ENCODE measurements at regions not wholly inside any gene's neighbourhood (a gene's known extent, or its start where the extent isn't known, plus 50 kb on each side); places are given as distances from the start of the nearest gene placed in this dataset.

GRCh38 chr4:36394352-36394903, 113.0 kb downstream of the DTHD1 start:
- Histone ChIP-seq H4K91ac (ENCODE audit: low read depth, low read length, poor library complexity) (no peak overlapping the region), H2BK12ac (ENCODE audit: low read length) (no peak overlapping the region), H3K36me3 (replicated peaks in 1 of 2; ENCODE audit: control insufficient read depth in 2 of 2, insufficient read depth in 2 of 2, low read length in 2 of 2) (no peaks in the 10 kb centered on the region), H2BK120ac (ENCODE audit: low read depth, low read length) (no peak overlapping the region), H3K4me3 (ENCODE audit: low read length in 2 of 2) (no peak overlapping the region), H2BK15ac (ENCODE audit: low read length) (no peak overlapping the region), H3K4me1 (ENCODE audit: control insufficient read depth in 2 of 2, insufficient read depth in 1 of 2, low read depth in 1 of 2, low read length in 2 of 2) (no peaks in the 10 kb centered on the region), H3K9ac (ENCODE audit: low read depth, low read length, poor library complexity) (no peak overlapping the region), H2BK5ac (ENCODE audit: low read length) (no peak overlapping the region), H2AFZ (ENCODE audit: low read length) (no peak overlapping the region), H3K23ac (ENCODE audit: low read depth, low read length, poor library complexity) (no peak overlapping the region), H4K8ac (ENCODE audit: low read depth, low read length) (no peak overlapping the region), H3K4ac (ENCODE audit: low read length) (no peak overlapping the region), H3K9me3 (replicated peaks in 1 of 2; ENCODE audit: control insufficient read depth in 2 of 2, insufficient read depth in 1 of 2, low read depth in 1 of 2, low read length in 2 of 2) (no peaks in the 10 kb centered on the region), H3K79me1 (ENCODE audit: low read depth, low read length) (no peaks in the 10 kb centered on the region), H2AK5ac (ENCODE audit: low read depth, low read length) (no peak overlapping the region), H3K18ac (ENCODE audit: low read length) (no peak overlapping the region), H3K27me3 (ENCODE audit: control insufficient read depth in 3 of 3, insufficient read depth in 3 of 3, low read depth in 1 of 3, low read length in 3 of 3) (no peaks in the 10 kb centered on the region), H3K27ac (replicated peaks; ENCODE audit: low read length) (no peak overlapping the region), H3K4me2 (ENCODE audit: insufficient read depth, low read length, poor library complexity, severe bottlenecking) (no peak overlapping the region), H3K14ac (ENCODE audit: low read length) (no peak overlapping the region)
- no CpG with 5 or more reads among the region's 5 CpGs for WGBS, 2 donors (ENCODE audit: extremely low coverage in 2 of 2, insufficient read length in 2 of 2, insufficient replicate concordance in 1 of 2)
- DNase-seq (ENCODE audit: low spot score) = no peak

GRCh38 chr4:36399762-36400353, 118.4 kb downstream of the DTHD1 start:
- H3K4me2 ChIP-seq (ENCODE audit: insufficient read depth, low read length, poor library complexity, severe bottlenecking) = no peak overlapping the region

DNA sequence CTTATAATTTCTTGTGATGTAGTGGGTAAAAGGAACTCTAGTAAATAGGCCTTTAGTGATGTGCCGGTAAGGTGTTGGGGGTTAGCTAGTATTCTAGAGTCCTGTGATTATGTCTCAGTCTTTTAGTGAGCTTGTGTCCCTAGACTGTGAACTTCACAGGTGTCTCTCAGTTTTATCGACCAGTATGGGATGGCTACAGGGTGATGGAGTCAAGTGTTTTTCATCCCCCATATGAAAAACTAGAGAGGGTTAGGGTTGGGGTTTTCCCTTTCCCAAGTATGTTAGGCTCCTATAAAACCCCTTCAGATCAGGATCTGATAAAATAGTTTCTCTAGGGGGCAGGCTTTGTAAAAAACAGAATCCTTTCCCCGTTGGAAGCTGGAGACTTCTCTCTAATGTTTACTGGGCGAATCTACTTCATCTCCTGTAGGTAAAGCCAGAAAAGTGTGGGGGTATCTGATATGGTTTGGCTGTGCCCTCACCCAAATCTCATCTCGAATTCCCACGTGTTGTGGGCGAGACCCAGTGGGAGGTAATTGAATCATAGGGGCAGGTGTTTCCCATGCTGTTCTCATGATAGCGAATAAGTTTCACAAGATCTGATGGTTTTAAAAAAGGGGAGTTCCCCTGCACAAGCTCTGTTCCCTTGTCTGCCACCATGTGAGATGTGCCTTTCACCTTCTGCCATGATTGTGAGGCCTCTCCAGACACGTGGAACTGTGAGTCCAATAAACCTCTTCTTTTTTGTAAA, 120.8 kb downstream of the DTHD1 start:
- Histone ChIP-seq H2AK5ac (ENCODE audit: low read depth, low read length) (no peak overlapping the region), H2BK12ac (ENCODE audit: low read length) (no peak overlapping the region), H2AFZ (ENCODE audit: low read length) (no peak overlapping the region), H3K4me3 (ENCODE audit: low read length in 2 of 2) (no peak overlapping the region), H2BK5ac (ENCODE audit: low read length) (no peak overlapping the region), H3K18ac (ENCODE audit: low read length) (no peak overlapping the region), H3K79me1 (ENCODE audit: low read depth, low read length) (no peaks in the 10 kb centered on the region), H2BK15ac (ENCODE audit: low read length) (no peak overlapping the region), H3K23ac (ENCODE audit: low read depth, low read length, poor library complexity) (no peak overlapping the region), H3K27me3 (ENCODE audit: control insufficient read depth in 3 of 3, insufficient read depth in 3 of 3, low read depth in 1 of 3, low read length in 3 of 3) (no peaks in the 10 kb centered on the region), H3K14ac (ENCODE audit: low read length) (no peak overlapping the region), H3K27ac (replicated peaks; ENCODE audit: low read length) (no peak overlapping the region), H3K9me3 (replicated peaks in 1 of 2; ENCODE audit: control insufficient read depth in 2 of 2, insufficient read depth in 1 of 2, low read depth in 1 of 2, low read length in 2 of 2) (no peaks in the 10 kb centered on the region), H3K4me1 (ENCODE audit: control insufficient read depth in 2 of 2, insufficient read depth in 1 of 2, low read depth in 1 of 2, low read length in 2 of 2) (no peaks in the 10 kb centered on the region), H3K4me2 (ENCODE audit: insufficient read depth, low read length, poor library complexity, severe bottlenecking) (no peak overlapping the region), H4K8ac (ENCODE audit: low read depth, low read length) (no peak overlapping the region), H3K9ac (ENCODE audit: low read depth, low read length, poor library complexity) (no peak overlapping the region), H3K4ac (ENCODE audit: low read length) (no peak overlapping the region), H2BK120ac (ENCODE audit: low read depth, low read length) (no peak overlapping the region), H4K91ac (ENCODE audit: low read depth, low read length, poor library complexity) (no peak overlapping the region), H3K36me3 (replicated peaks in 1 of 2; ENCODE audit: control insufficient read depth in 2 of 2, insufficient read depth in 2 of 2, low read length in 2 of 2) (no peaks in the 10 kb centered on the region)
- no peak for DNase-seq (ENCODE audit: low spot score)
- no CpG with 5 or more reads among the region's 9 CpGs for WGBS, 2 donors (ENCODE audit: extremely low coverage in 2 of 2, insufficient read length in 2 of 2, insufficient replicate concordance in 1 of 2)

More at GRCh38 chr4:36399762-36400353, 118.4 kb downstream of the DTHD1 start:
- Histone ChIP-seq H2AK5ac (ENCODE audit: low read depth, low read length) (no peak overlapping the region), H3K9ac (ENCODE audit: low read depth, low read length, poor library complexity) (no peak overlapping the region), H2AFZ (ENCODE audit: low read length) (no peak overlapping the region), H3K14ac (ENCODE audit: low read length) (no peak overlapping the region), H2BK15ac (ENCODE audit: low read length) (no peak overlapping the region), H2BK5ac (ENCODE audit: low read length) (no peak overlapping the region), H3K4me3 (ENCODE audit: low read length in 2 of 2) (no peak overlapping the region), H3K18ac (ENCODE audit: low read length) (no peak overlapping the region), H3K27me3 (ENCODE audit: control insufficient read depth in 3 of 3, insufficient read depth in 3 of 3, low read depth in 1 of 3, low read length in 3 of 3) (no peaks in the 10 kb centered on the region), H3K4me1 (ENCODE audit: control insufficient read depth in 2 of 2, insufficient read depth in 1 of 2, low read depth in 1 of 2, low read length in 2 of 2) (no peaks in the 10 kb centered on the region), H4K91ac (ENCODE audit: low read depth, low read length, poor library complexity) (no peak overlapping the region), H2BK12ac (ENCODE audit: low read length) (no peak overlapping the region), H3K36me3 (replicated peaks in 1 of 2; ENCODE audit: control insufficient read depth in 2 of 2, insufficient read depth in 2 of 2, low read length in 2 of 2) (no peaks in the 10 kb centered on the region), H3K9me3 (replicated peaks in 1 of 2; ENCODE audit: control insufficient read depth in 2 of 2, insufficient read depth in 1 of 2, low read depth in 1 of 2, low read length in 2 of 2) (no peaks in the 10 kb centered on the region), H3K4ac (ENCODE audit: low read length) (no peak overlapping the region), H4K8ac (ENCODE audit: low read depth, low read length) (no peak overlapping the region), H3K79me1 (ENCODE audit: low read depth, low read length) (no peaks in the 10 kb centered on the region), H2BK120ac (ENCODE audit: low read depth, low read length) (no peak overlapping the region), H3K27ac (replicated peaks; ENCODE audit: low read length) (no peak overlapping the region), H3K23ac (ENCODE audit: low read depth, low read length, poor library complexity) (no peak overlapping the region)
- DNase-seq (ENCODE audit: low spot score) = no peak
- no CpG with 5 or more reads among the region's 2 CpGs for WGBS, 2 donors (ENCODE audit: extremely low coverage in 2 of 2, insufficient read length in 2 of 2, insufficient replicate concordance in 1 of 2)

GRCh38 chr4:36411338-36411737, 129.9 kb downstream of the DTHD1 start:
- DNase-seq (ENCODE audit: low spot score) = no peak
- H2BK120ac ChIP-seq (ENCODE audit: low read depth, low read length) = no peak overlapping the region
- no peaks in the 10 kb centered on the region for H3K4me1 ChIP-seq (ENCODE audit: control insufficient read depth in 2 of 2, insufficient read depth in 1 of 2, low read depth in 1 of 2, low read length in 2 of 2)
- no peak overlapping the region for H3K18ac ChIP-seq (ENCODE audit: low read length)
- no peak overlapping the region for H2BK5ac ChIP-seq (ENCODE audit: low read length)
- H2AK5ac ChIP-seq (ENCODE audit: low read depth, low read length) = no peak overlapping the region
- no peak overlapping the region for H3K27ac ChIP-seq (replicated peaks; ENCODE audit: low read length)
- no peaks in the 10 kb centered on the region for H3K27me3 ChIP-seq (ENCODE audit: control insufficient read depth in 3 of 3, insufficient read depth in 3 of 3, low read depth in 1 of 3, low read length in 3 of 3)
- H3K23ac ChIP-seq (ENCODE audit: low read depth, low read length, poor library complexity) = no peak overlapping the region
- no peaks in the 10 kb centered on the region for H3K9me3 ChIP-seq (replicated peaks in 1 of 2; ENCODE audit: control insufficient read depth in 2 of 2, insufficient read depth in 1 of 2, low read depth in 1 of 2, low read length in 2 of 2)
- H3K14ac ChIP-seq (ENCODE audit: low read length) = no peak overlapping the region
- H2BK15ac ChIP-seq (ENCODE audit: low read length) = no peak overlapping the region
- no peak overlapping the region for H2BK12ac ChIP-seq (ENCODE audit: low read length)
- no peak overlapping the region for H3K4me3 ChIP-seq (ENCODE audit: low read length in 2 of 2)
- no peak overlapping the region for H3K4ac ChIP-seq (ENCODE audit: low read length)
- no peaks in the 10 kb centered on the region for H3K79me1 ChIP-seq (ENCODE audit: low read depth, low read length)
- H3K9ac ChIP-seq (ENCODE audit: low read depth, low read length, poor library complexity) = no peak overlapping the region
- H2AFZ ChIP-seq (ENCODE audit: low read length) = no peak overlapping the region
- WGBS, 2 donors (ENCODE audit: extremely low coverage in 2 of 2, insufficient read length in 2 of 2, insufficient replicate concordance in 1 of 2) = no CpG with 5 or more reads among the region's 6 CpGs
- no peak overlapping the region for H3K4me2 ChIP-seq (ENCODE audit: insufficient read depth, low read length, poor library complexity, severe bottlenecking)
- H4K91ac ChIP-seq (ENCODE audit: low read depth, low read length, poor library complexity) = no peak overlapping the region
- H4K8ac ChIP-seq (ENCODE audit: low read depth, low read length) = no peak overlapping the region
- H3K36me3 ChIP-seq (replicated peaks in 1 of 2; ENCODE audit: control insufficient read depth in 2 of 2, insufficient read depth in 2 of 2, low read length in 2 of 2) = no peaks in the 10 kb centered on the region
